Myocyte (in vitro differentiated cells): ENCODE measurements at regions not wholly inside any gene's neighbourhood (a gene's known extent, or its start where the extent isn't known, plus 50 kb on each side); places are given as distances from the start of the nearest gene placed in this dataset.
"Not testable (repeated sequence)": the region's sequence is repeated elsewhere in the genome, so short reads cannot be mapped to it uniquely, and the experiment has no call there.

Experiments
- DNase-seq: peaks from one replicate; pipeline ENCODE4 v3.0.0-alpha.2; 2012; ENCODE audit warnings: low read depth

DNA sequence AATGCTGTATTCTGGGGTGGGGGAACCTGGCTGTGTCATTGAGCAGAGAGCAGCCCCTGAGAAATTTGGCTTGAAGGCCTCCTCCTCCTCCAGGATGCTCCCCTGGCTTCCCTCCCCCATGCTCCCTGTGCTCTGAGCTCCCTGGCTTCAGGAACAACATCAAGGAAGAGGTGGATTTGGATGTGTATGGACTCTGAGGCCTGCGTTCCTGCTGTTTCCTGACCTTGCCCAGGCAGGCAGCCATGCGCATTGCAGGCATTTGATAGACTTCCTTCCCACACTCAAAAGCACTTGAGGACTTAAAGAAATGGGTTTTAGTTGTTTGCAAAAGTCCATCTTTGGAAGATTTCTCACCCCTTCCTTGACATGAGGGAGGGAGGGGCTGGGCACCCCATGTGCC is 1317.1 kb downstream of the BRD1 start:
- no peak for DNase-seq

DNA sequence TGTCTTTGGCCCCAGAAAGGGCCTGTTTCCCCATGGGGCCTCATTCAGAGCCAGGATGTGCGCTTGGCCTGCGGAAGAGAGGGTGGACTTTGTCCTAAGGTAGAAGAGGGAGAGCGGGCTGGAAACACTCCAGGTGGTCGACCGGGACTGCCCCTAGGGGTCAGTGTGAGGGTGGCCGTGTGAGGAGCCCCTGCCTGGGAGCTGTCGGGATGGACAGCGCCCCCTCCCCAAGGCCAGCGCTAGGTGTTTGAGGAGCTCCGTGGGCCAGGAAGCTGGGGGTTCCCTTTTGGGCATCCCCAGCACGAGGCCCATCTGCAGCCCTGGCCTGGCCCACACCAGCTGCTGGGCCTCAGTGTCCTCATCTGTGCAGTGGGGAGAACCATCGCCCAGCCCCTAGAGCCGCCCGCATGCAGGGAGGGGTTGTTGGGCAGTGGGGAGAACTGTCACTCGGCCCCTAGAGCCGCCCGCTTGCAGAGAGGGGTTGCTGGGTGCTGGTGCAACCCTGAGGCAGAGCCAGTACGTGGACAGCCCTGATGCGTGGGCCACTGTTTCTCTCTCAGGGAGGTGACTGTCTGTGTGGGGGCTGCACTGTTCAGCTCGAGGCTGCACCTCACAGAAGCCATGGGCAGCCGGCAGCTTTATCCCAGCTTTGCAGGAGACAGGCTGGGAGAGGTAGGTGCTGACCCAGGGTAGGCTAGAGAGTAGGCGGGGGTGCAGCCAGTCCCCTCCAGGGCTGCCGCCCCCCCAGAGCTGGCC is 1319.9 kb downstream of the BRD1 start:
- no peak for DNase-seq

DNA sequence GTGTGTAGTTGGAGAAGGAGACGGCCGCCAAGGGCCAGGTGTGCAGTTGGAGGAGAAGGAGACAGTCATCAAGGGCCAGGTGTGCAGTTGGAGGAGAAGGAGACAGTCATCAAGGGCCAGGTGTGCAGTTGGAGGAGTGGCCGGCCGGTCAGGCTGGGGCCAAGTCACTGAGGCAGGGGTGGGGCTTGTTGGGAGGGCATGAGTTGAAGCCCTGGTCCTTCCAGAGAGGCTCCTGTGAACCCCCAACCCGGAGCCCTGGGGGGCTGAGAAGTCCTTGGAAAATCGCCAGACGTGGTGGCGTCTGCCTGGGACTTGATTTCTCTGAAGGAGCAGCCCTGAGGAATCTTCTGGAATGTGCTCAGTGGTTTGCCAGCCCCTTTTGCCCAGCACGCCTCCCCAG is 1320.5 kb downstream of the BRD1 start:
- DNase-seq = no peak

DNA sequence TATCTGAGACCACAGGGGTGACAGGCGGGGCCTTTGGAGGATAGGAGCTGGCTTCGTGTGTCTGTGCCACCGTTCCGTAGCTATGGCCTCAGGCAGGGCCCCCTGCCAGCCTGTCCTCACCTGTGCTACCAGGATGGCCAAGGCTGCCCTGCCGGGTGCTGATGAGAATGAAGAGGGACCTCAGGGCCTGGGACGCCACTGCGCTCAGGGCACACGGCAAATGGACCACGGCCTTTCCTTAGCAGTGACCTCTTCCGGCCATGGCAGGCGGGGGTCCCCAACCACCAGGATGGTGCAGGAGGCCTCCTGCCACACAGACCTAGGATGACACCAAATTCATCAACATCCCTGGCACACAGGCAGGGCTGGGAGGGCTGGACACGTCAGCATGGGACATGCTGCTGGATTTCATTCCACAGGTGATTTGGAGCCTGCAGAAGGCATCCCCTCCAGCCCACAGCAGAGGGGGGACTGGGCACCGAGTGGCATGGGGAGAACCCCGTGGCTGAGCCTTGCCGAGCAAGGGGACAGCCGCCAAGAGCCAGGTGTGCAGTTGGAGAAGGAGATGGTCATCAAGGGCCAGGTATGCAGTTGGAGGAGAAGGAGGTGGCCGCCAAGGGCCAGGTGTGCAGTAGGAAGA is 1321.0 kb downstream of the BRD1 start:
- no peak for DNase-seq

DNA sequence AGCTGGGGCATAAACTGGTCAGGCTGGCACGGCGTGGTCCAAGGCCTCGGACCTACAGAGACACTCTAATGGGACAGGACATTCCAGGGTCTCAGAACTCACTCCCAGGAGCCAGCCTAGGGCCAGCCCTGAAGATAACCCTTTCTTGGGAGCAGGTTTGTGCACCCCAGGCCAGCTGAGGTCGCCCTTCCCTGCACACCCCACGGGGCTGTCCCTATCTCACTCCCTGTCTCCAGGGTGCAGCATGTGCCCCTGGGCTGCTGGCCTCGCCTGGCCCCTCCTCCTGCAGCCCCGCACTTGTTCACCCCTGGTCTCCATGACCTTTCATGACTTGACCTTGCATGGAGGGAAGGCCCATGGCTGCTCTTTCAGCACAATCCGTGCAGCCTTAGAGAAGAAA is 1321.8 kb downstream of the BRD1 start:
- DNase-seq = no peak

DNA sequence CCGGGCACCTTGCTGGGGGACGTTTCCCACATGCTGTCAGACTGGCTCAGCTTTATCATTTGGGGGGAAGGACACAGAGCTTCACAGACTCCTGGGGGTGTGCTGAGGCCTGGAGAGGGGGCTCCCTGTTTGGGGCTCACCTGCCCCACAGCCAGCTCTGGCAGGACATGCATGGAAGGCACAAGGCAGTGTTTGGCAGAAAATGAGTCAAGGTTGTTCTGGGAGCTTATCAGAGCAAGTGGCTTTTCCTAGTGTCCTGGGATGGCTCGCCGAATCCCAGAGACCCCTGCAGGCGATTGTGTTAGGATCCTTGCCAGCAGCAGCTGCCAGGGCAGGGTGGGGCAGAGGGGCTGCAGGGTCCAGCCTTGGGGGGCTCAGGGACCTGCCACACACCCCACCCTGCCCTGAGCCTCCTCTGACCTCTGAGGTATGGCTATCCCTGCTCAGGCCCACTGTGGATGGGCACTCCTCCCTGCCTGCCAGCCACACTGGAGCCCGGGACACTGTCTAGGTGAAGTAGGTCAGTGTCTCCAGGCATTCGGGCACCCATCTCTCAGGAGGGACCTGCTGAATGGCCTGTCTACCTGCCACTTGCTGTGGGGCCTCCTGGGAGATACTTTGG is 1323.0 kb downstream of the BRD1 start:
- DNase-seq = no peak

DNA sequence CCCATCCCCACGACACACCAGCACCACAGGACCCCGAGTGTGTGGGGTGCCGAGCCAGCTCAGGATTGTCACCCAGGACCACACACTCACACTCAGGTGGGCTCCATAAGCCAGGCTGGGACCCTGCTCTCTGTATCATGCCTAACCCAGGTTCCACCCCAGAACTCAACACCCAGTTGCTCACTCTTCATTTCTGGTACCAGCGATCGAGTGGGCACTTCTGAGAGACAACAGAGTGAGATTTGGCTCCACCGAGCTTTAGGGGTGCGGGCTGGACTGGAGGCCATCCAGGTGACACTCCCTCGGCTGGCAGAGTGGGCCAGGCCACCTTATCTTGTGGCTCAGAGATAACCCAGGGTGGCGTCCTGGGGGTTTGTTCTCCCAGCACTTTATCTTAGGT is 1323.8 kb downstream of the BRD1 start:
- DNase-seq = no peak

DNA sequence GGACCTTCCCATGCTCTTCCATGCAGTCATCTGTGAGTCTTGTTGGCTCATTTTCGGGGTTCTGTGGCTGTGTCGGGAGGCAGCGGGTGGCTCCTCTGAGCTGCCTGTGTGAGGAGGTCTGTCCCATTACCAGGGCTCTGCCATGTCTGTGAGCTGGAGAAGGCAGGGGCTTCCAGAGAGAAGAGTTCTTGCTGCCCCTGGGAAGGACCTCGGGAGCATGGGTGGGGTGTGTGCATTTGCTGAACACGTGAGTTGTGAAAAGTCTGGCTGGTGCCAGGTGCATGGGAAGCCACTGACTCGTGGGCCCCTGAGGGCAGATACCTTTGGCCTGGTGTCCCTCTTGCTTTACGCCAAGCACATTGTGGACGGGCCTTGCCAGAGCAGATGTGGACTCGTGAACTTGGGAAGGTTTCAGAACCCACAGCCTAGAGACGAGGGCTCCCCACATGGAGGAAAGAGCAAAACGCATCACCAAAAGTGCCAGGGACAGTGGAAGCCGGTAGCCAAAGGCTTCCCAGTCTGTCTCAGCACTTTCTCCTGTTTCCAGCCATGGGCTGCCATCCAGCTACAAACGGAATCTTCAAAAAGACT is 1324.5 kb downstream of the BRD1 start:
- no peak for DNase-seq

DNA sequence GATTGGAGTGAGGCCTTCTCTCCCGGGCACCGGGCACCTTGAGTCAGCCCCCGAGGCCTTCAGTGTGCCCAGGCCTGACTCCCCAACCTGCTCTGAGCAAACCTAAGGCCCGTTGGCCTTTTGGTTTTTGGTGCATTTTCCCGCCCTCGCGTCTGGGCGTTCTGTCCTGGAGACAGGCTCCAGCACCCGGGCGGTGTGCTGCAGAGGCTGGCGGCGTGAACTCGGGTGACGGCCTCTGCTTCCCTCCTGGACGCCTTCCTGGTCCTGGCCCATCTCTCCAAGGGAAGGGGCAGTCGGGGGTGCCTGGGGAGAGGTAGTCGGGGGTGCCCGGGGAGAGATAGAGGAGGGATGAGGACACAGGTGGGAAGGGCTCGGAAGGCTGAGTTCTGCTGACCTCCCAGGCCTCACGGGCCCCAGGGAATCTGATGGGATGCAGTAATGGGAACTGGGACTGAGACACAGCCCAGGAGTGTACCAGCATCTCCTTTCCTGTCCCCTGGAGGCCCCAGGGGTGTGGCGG is 1326.4 kb downstream of the BRD1 start:
- DNase-seq = no peak

DNA sequence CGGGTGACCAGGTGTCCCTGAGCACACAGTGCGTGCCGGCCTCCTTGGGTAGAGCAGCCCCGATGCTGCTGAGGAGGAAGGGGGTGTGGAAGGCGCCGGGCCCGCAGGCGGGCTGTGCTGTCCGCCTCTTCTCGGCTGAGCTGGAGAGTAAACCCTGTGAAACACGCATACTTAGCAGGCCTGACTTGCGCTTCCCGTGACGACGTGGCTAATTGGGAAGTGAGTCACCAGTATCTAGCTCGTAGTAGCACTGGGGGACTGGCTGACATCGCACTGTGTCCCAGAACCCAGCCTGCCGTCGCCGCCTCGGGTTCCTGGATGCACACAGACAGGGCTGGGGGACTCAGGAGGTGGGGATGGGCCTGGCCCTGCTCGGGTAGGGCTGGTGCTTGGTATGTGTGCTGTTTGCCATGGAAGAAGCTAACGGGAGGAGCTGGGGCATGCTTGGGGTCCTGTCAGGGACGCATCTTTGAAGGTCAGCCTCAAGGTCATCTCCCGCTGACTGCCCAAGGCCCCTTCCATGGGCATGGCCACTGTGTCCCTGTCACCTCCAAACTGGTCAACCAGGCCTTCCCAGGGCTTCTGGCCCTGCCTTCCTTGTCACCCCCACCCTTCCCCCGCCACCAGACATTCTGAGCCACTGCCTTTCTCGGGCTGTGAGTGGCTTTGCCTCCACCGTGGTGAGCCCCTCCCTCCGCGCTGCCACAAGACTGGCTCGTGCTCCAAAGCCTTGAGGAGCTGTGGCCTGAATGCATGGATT is 1327.0 kb downstream of the BRD1 start:
- no peak for DNase-seq

DNA sequence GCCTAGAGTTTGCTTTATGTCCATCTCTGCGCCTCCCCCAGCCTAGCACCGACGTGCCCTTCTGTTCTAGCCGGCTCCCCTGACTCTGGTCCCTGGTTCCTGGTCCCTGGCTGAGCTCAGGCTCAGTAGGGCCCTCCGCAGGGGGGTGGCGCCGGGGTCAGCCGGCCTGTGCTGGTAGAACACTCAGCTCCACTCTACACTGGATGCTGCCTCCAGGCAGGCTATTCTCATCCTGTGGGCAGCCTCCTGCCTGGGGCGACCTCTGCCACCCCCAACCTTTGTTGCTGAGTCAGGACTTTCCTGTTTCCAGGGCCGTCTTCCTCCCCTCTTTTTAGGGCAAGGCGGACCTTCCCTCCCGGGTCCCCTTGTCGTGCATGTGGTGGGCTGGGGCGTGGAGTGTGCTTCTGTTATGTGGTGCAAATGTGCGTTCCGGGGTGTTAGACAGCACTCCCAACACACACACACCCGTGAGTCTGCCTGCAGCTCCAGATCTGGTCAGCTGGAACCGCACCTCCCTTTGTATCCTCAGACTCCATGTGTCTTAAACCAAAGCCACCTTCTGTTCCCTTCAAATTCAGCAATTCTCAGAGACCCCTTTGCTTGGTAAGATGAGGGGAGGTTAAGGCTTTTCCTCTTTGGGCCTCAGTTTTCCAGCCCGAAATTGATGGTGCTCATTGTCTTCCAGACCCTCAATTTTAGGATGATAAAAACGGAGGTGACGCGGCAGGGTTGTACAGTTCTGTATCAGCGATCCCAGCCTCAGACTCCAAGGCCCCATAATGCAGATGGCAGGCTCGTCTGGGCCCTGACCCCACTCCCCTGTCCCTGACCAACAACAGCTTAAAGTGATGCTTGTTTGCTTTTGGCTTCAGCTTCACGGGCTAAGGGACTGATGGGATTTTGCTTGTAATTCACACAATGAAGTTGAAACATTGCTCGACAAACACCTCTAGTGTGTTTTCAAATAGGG is 1327.9 kb downstream of the BRD1 start:
- no peak for DNase-seq

DNA sequence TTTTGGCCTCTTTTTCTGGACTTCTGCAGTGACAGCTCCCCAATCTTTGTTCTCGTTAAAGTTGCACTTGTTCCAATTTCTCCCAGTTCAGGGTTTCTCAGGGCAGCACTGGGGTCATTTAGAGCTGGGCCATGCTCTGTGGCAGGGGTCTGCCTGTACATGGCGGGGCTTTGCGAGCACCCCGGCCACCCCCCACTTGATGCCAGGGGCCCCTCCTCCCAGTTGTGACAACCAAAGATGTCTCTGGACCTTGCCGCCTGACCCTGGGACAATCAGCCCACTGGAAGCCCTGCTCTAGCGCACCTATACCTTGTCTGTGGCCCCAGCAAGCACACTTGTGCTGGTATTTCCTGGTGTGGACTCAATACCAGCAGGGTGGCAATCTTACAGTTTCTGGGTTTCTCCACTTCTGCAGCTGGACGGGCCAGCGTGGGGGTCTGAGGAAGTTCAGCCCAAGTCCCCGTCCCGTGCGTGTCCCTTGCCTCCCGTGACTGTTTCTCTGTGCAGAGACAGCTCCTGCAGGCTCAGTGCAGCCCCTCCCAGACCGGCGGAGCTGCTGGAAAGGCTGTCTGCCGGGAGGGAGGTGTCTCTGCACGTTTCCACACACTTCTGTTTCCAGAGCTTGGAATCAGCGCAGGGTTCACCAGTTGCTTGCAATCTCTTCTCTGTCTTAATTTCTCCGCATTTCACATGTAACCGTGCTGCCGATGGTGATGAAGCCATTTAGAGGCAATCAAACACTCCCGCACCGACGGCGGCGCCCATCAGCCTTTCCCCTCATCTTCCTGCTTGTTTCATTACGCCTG is 1328.9 kb downstream of the BRD1 start:
- no peak for DNase-seq

DNA sequence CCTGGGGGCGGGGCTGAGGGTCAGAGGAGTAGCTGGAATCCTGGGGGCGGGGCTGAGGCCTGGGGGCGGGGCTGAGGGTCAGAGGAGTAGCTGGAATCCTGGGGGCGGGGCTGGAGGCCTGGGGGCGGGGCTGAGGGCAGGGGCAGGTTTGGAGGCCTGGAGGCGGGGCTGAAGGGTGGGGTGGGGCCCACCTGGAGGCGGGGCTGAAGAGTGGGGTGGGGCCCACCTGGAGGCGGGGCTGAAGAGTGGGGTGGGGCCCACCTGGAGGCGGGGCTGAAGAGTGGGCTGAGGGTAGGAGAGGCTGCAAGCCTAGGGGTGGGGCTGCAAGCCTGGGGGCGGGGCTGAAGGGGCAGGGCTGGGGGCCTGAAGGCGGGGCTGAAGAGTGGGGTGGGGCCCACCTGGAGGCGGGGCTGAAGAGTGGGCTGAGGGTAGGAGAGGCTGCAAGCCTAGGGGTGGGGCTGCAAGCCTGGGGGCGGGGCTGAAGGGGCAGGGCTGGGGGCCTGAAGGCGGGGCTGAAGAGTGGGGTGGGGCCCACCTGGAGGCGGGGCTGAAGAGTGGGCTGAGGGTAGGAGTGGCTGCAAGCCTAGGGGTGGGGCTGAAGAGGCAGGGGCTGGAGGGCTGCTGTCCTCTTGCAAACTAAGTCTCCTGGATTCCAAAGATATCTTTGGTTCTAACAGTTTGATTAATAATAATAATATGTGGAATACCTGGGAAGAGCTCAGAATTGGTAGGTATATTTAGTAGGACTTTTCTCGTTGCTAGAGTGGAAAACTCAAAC is 1329.7 kb downstream of the BRD1 start:
- DNase-seq = not testable (repeated sequence)

DNA sequence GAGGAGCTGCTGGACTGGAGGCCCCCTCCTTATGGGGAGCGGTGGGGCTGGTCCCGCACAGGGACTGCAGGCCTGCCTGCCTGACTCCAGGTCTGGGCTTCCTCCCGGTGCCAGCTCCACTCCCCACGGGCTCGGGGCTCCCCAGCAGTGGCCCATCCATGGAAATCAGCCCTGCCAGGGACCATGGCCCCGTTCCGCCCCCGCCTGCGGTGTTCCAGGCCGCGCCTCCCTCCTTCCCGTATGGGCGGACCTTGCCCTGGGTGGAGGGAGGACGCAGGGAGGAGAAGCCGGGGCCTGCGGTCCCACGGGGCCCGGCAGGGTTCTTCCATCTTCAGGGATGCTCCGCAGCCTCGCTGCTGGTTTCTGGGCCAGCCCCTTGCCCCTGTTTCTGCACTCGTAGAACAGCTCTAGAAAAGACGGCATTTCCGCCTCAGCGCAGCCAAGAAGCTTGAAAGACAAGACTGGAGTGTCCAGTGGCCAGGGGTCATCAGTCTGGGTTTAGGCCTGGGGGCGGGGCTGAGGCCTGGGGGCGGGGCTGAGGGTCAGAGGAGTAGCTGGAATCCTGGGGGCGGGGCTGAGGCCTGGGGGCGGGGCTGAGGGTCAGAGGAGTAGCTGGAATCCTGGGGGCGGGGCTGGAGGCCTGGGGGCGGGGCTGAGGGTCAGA is 1330.6 kb downstream of the BRD1 start:
- DNase-seq = no peak

DNA sequence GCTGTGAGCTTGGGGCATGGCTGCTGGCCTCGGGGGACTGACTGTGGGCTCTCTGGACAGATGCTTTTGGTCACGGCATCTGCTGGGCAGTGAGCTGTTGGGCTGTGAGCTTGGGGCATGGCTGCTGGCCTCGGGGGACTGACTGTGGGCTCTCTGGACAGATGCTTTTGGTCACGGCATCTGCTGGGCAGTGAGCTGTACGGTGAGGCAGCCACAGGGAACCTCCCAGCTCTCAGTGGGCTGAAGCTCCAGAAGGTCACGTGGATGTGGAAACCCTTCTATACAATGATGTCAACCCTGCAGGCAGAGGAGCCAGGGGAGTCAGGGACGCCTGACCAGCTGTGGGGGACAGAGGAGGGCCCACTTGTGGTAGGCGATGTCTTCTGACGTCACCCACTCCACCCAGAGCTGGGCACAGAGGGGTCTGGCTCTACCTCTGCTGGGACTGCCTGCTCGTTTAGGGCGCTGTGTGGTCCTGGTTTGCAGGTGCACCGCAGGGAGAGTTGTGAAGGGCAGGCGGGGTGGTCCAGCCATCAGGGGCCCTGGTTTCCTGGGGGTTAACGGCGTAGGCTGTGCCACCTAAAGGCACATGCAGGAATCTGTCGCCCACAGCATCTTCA is 1331.3 kb downstream of the BRD1 start:
- no peak for DNase-seq

DNA sequence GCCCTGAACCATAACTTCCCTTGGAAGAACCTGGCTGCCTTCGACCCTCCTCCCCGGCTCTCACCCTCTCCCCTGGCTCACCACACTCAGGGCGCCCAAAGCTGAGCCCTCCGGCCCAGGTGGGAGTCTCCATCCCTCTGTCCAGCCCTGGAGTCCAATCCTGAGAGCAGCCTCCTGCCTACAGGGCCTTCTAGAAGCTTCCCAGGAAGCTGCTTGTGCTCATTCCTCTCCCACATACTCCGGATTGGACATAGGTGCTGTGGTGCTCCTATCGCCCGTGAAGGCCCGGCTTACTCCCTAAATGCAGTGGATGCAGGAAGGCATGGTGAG is 1332.0 kb downstream of the BRD1 start:
- DNase-seq = no peak

DNA sequence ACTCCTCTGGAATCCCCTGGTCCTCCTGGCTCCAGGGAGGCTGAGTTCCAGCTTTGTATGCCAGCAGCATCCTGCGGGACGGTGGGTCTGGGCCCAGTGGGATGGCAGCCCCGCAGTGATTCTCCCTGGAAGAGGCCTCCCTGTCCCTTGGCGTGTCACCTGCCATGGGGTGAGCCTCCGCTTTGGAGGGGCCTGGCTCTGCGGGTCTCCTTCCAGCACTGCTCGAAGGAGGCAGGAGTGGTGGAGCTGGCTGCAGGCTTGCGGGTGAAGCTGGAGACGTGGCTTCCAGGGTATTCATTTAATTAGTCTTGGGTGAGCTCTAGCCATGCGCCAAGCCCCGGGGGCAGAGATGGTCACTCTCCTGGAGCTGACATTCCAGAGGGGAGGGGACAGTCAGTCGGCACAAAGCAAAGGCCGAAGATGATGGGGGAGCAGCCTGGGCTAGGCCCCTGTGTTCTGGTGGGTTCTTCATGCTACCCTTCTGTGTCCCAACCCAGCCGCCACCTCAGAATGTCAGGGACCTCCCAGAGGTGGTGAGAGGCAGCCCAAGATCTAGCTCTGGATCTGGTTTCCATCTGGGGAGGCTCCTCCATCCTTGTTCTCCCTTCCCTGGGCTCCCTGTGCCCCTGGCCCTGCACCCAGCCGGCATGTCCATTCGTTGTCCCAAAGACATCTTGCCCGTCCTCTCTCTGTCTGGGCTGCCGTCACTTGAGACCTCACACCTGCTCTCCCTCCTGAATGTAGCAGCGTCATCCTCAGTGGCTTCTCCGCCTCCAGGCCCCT is 1332.5 kb downstream of the BRD1 start:
- DNase-seq = no peak
